Caco-2 (cell line): ENCODE measurements at regions not wholly inside any gene's neighbourhood (a gene's known extent, or its start where the extent isn't known, plus 50 kb on each side); places are given as distances from the start of the nearest gene placed in this dataset.
"Not testable (repeated sequence)": the region's sequence is repeated elsewhere in the genome, so short reads cannot be mapped to it uniquely, and the experiment has no call there.

Experiments
- BruUV-seq: library from RNA; stranded (reverse); fragments of 400-500 nt; replicated peaks from 2 replicates; lab custom pipeline; 2021; lab: Mats Ljungman, UMichigan
- CTCF ChIA-PET: fragments of 300-600 bp; sonication (Branson Sonifier 250); formaldehyde crosslinking; loops from one replicate; lab custom pipeline; 2022; ENCODE audit warnings: antibody characterized with exemption; lab: Charles Lee
- POLR2A ChIA-PET: fragments of 300-600 bp; sonication (Branson Sonifier 250); formaldehyde crosslinking; loops from one replicate; lab custom pipeline; 2022; ENCODE audit warnings: antibody characterized with exemption; lab: Charles Lee
- DNase-seq, 2 experiments: peaks; one replicate each; pipeline versions ENCODE4 v3.0.0 to v3.0.0-alpha.2; 2020 to 2022
- H3K27me3 ChIP-seq: replicated peaks from 2 replicates; pipeline ENCODE4 v1.6.0; 2011; ENCODE audit warnings: low read length; ENCODE audit not compliant: control insufficient read depth, insufficient read depth
- H3K36me3 ChIP-seq: 2 replicates; pipeline ENCODE4 v1.5.1; 2011; ENCODE audit warnings: low read length; ENCODE audit not compliant: control insufficient read depth, insufficient read depth
- H3K4me1 ChIP-seq: fragments of 250-450 bp; sonication (Bioruptor Pico); 2 replicates; pipeline ENCODE4 v1.5.1; 2020; ENCODE audit warnings: mild to moderate bottlenecking
- H3K4me3 ChIP-seq: 2 replicates; pipeline ENCODE4 v1.5.1; 2011; ENCODE audit warnings: low read depth, mild to moderate bottlenecking, control low read depth, low read length
- H3K9me3 ChIP-seq: fragments of 250-450 bp; sonication (Bioruptor Pico); 2 replicates; pipeline ENCODE4 v1.5.1; 2020; ENCODE audit warnings: mild to moderate bottlenecking, moderate library complexity
- H3K27ac Mint-ChIP-seq: one replicate; pipeline ENCODE4 v1.8.0; 2022; ENCODE audit warnings: mixed read lengths; ENCODE audit not compliant: unreplicated experiment
- H3K27me3 Mint-ChIP-seq: one replicate; pipeline ENCODE4 v1.8.0; 2022; ENCODE audit warnings: mixed read lengths; ENCODE audit not compliant: insufficient read depth, unreplicated experiment
- H3K36me3 Mint-ChIP-seq: one replicate; pipeline ENCODE4 v1.8.0; 2022; ENCODE audit warnings: mild to moderate bottlenecking, mixed read lengths; ENCODE audit not compliant: insufficient read depth, unreplicated experiment
- H3K4me1 Mint-ChIP-seq: one replicate; pipeline ENCODE4 v1.8.0; 2022; ENCODE audit warnings: low read depth, mixed read lengths; ENCODE audit not compliant: unreplicated experiment
- H3K4me3 Mint-ChIP-seq: one replicate; pipeline ENCODE4 v1.8.0; 2022; ENCODE audit warnings: mild to moderate bottlenecking, moderate library complexity, mixed read lengths; ENCODE audit not compliant: unreplicated experiment
- H3K9me3 Mint-ChIP-seq: one replicate; pipeline ENCODE4 v1.8.0; 2022; ENCODE audit warnings: mixed read lengths; ENCODE audit not compliant: unreplicated experiment
- intact Hi-C: fragments of 100-400 bp; cut with micrococcal nuclease; formaldehyde crosslinking; loops from one replicate; pipeline ENCODE4 v1.10.0; 2022; ENCODE audit not compliant: unreplicated experiment

DNA sequence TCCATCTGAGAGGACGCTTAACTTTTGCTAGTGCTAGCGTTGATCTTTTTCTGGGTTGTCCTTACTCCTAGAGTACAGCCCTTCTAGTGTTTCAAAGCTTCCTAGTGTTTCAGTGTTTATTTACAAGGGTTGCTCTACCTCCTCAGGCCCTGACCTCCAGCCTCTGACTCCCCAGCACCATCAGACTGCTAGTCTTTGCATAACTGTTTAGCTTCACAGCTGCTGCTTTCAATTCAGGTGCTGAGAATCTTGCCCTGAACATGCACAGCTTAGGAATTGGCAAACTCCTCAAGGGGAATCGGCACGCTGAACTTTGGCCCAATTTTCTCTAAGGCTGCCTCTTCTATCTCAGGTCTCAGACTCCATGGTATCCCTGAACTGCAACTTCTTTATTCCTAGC, 52.9 kb downstream of the OR52B4 start:
- H3K36me3 Mint-ChIP-seq, H3K4me3 Mint-ChIP-seq, DNase-seq, POLR2A ChIA-PET, H3K4me1 Mint-ChIP-seq, H3K9me3 Mint-ChIP-seq, CTCF ChIA-PET, H3K36me3 ChIP-seq, BruUV-seq, H3K9me3 ChIP-seq, H3K4me3 ChIP-seq, H3K27ac Mint-ChIP-seq, H3K27me3 ChIP-seq, intact Hi-C loops, H3K4me1 ChIP-seq: not testable (repeated sequence)
- peaks cover 15% of the 10 kb centered on the region for H3K27me3 Mint-ChIP-seq

DNA sequence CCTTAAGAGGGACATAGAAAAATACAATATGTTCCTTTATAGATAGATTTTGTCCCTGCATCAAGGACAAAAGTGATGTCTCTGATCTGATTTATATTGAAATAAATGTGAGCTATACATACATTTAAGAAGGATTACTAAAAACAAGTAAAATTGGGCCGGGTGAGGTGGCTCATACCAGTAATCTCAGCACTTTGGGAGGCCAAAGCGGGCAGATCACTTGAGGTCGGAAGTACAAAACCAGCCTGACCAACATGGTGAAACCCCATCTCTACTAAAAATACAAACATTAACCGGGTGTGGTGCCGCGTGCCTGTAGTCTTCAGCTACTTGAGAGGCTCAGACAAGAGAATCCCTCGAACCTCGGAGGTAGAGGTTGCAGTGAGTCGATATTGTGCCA, 91.0 kb downstream of the OR52B4 start:
- not testable (repeated sequence) for H3K27ac Mint-ChIP-seq

DNA sequence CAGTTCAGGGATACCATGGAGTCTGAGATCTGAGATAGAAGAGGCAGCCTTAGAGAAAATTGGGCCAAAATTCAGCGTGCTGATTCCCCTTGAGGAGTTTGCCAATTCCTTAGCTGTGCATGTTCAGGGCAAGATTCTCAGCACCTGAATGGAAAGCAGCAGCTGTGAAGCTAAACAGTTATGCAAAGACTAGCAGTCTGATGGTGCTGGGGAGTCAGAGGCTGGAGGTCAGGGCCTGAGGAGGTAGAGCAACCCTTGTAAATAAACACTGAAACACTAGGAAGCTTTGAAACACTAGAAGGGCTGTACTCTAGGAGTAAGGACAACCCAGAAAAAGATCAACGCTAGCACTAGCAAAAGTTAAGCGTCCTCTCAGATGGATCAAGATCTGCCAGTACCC, 117.1 kb downstream of the OR52B4 start:
- H3K4me3 Mint-ChIP-seq, H3K9me3 Mint-ChIP-seq, H3K4me3 ChIP-seq, H3K4me1 Mint-ChIP-seq, BruUV-seq, H3K36me3 ChIP-seq, POLR2A ChIA-PET, CTCF ChIA-PET, intact Hi-C loops, H3K9me3 ChIP-seq, H3K36me3 Mint-ChIP-seq, DNase-seq, H3K4me1 ChIP-seq, H3K27me3 Mint-ChIP-seq, H3K27ac Mint-ChIP-seq, H3K27me3 ChIP-seq: not testable (repeated sequence)

More for the DNA sequence above, 91.0 kb downstream of the OR52B4 start:
- BruUV-seq, H3K4me1 ChIP-seq, CTCF ChIA-PET, H3K36me3 Mint-ChIP-seq, H3K36me3 ChIP-seq, H3K4me3 Mint-ChIP-seq, H3K9me3 Mint-ChIP-seq, intact Hi-C loops, DNase-seq, POLR2A ChIA-PET, H3K27me3 Mint-ChIP-seq, H3K4me1 Mint-ChIP-seq, H3K4me3 ChIP-seq, H3K9me3 ChIP-seq, H3K27me3 ChIP-seq: not testable (repeated sequence)

DNA sequence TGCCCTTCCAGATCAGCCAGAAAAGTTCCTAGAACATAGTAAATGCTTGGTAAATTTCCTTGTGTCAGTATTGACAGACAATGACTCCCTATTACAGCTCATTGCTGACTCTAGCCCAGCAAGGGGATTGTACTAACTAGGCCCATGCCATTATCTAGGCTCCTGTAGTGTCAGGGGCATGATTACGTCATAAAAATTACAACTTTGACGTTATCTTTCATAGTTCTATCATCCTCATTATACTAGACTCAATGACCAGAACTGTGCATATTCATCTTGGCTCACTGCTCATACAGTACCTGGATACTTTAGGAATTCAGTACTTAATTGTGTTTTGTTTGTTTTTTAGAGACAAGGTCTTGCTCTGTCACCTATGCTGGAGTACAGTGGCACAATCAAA, 118.7 kb downstream of the OR52B4 start:
- not testable (repeated sequence) for H3K36me3 Mint-ChIP-seq, BruUV-seq

DNA sequence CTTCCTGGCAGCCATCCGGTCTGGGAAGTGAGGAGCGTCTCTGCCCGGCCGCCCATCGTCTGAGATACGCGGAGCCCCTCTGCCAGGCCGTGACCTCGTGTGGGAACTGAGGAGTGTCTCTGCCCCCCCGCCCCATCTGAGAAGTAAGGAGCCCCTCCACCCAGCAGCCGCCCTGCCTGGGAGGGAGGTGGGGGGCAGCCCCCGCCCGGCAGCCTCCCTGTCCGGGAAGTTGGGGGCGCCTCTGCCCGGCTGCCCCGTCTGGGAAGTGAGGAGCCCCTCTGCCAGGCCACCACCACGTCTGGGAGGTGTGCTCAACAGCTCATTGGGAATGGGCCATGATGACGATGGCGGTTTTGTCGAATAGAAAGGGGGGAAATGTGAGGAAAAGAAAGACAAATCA, 130.4 kb downstream of the OR52B4 start:
- H3K9me3 ChIP-seq, H3K27ac Mint-ChIP-seq, DNase-seq, H3K4me3 ChIP-seq, H3K27me3 ChIP-seq, BruUV-seq, H3K36me3 Mint-ChIP-seq, H3K27me3 Mint-ChIP-seq, H3K36me3 ChIP-seq, H3K4me3 Mint-ChIP-seq, POLR2A ChIA-PET, H3K9me3 Mint-ChIP-seq, H3K4me1 Mint-ChIP-seq, intact Hi-C loops, H3K4me1 ChIP-seq, CTCF ChIA-PET: not testable (repeated sequence)

More for the DNA sequence above, 118.7 kb downstream of the OR52B4 start:
- H3K4me1 ChIP-seq, H3K27ac Mint-ChIP-seq, POLR2A ChIA-PET, H3K27me3 Mint-ChIP-seq, H3K4me3 Mint-ChIP-seq, H3K9me3 ChIP-seq, H3K9me3 Mint-ChIP-seq, CTCF ChIA-PET, H3K4me1 Mint-ChIP-seq, H3K36me3 ChIP-seq, intact Hi-C loops, H3K27me3 ChIP-seq, DNase-seq, H3K4me3 ChIP-seq: not testable (repeated sequence)

DNA sequence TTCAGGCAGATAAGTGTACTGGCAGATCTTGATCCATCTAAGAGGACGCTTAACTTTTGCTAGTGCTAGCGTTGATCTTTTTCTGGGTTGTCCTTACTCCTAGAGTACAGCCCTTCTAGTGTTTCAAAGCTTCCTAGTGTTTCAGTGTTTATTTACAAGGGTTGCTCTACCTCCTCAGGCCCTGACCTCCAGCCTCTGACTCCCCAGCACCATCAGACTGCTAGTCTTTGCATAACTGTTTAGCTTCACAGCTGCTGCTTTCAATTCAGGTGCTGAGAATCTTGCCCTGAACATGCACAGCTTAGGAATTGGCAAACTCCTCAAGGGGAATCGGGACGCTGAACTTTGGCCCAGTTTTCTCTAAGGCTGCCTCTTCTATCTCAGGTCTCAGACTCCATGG, 124.3 kb downstream of the RRM1 start:
- not testable (repeated sequence) for H3K9me3 Mint-ChIP-seq, H3K36me3 Mint-ChIP-seq, BruUV-seq

More for the DNA sequence above, 124.3 kb downstream of the RRM1 start:
- H3K9me3 ChIP-seq, H3K4me3 ChIP-seq, H3K4me1 Mint-ChIP-seq, H3K36me3 ChIP-seq, H3K4me3 Mint-ChIP-seq, DNase-seq, POLR2A ChIA-PET, H3K27ac Mint-ChIP-seq, H3K27me3 ChIP-seq, H3K4me1 ChIP-seq, intact Hi-C loops, CTCF ChIA-PET: not testable (repeated sequence)
- peaks cover 19% of the 10 kb centered on the region for H3K27me3 Mint-ChIP-seq
